ENCODE measurements at regions not wholly inside any gene's neighbourhood (a gene's known extent, or its start where the extent isn't known, plus 50 kb on each side); places are given as distances from the start of the nearest gene placed in this dataset.

GRCh38 chr4:27316176-27316575, 455.5 kb downstream of the STIM2 start:
- TF ChIP-seq POLR2A (IDR thresholded peaks at IDR 0.05) = no peak
- no peak for TF ChIP-seq CTCF (IDR thresholded peaks at IDR 0.05)

Measured in heart left ventricle (tissue), 13 donors.